ENCODE measurements at regions not wholly inside any gene's neighbourhood (a gene's known extent, or its start where the extent isn't known, plus 50 kb on each side); places are given as distances from the start of the nearest gene placed in this dataset.
"Not testable (repeated sequence)": the region's sequence is repeated elsewhere in the genome, so short reads cannot be mapped to it uniquely, and the experiment has no call there.

- DNase-seq (ENCODE audit: low read depth in 4 of 4, low spot score in 2 of 4): no peak
These were observed 282.1 kb downstream of the SHOX start for GRCh38 chrX:912677-913076.

GRCh38 chrX:909068-909467 is 278.5 kb downstream of the SHOX start:
- DNase-seq (ENCODE audit: low read depth in 4 of 4, low spot score in 2 of 4): not testable (repeated sequence)

GRCh38 chrX:906586-906985 is 276.0 kb downstream of the SHOX start:
- DNase-seq (ENCODE audit: low read depth in 4 of 4, low spot score in 2 of 4): no peak

GRCh38 chrX:905848-906566 is 275.4 kb downstream of the SHOX start:
- no peak for DNase-seq (ENCODE audit: low read depth in 4 of 4, low spot score in 2 of 4)

- no peak for DNase-seq (ENCODE audit: low read depth in 4 of 4, low spot score in 2 of 4)
These were observed 272.5 kb downstream of the SHOX start for GRCh38 chrX:903116-903515.

GRCh38 chrX:896256-896655 is 265.7 kb downstream of the SHOX start:
- DNase-seq (ENCODE audit: low read depth in 4 of 4, low spot score in 2 of 4): no peak

GRCh38 chrX:889966-890651 is 259.5 kb downstream of the SHOX start:
- DNase-seq (ENCODE audit: low read depth in 4 of 4, low spot score in 2 of 4): no peak

- DNase-seq (ENCODE audit: low read depth in 4 of 4, low spot score in 2 of 4): not testable (repeated sequence)
These were observed 257.1 kb downstream of the SHOX start for GRCh38 chrX:887724-888123.

GRCh38 chrX:883588-883987 is 253.0 kb downstream of the SHOX start:
- no peak for DNase-seq (ENCODE audit: low read depth in 4 of 4, low spot score in 2 of 4)

GRCh38 chrX:879756-880698 is 249.4 kb downstream of the SHOX start:
- not testable (repeated sequence) for DNase-seq (ENCODE audit: low read depth in 4 of 4, low spot score in 2 of 4)

- DNase-seq (ENCODE audit: low read depth in 4 of 4, low spot score in 2 of 4): no peak
These were observed 243.5 kb downstream of the SHOX start for GRCh38 chrX:874061-874460.

GRCh38 chrX:873016-873415 is 242.4 kb downstream of the SHOX start:
- DNase-seq (ENCODE audit: low read depth in 4 of 4, low spot score in 2 of 4): no peak

- DNase-seq (ENCODE audit: low read depth in 4 of 4, low spot score in 2 of 4): no peak
These were observed 241.5 kb downstream of the SHOX start for GRCh38 chrX:872090-872489.

- DNase-seq (ENCODE audit: low read depth in 4 of 4, low spot score in 2 of 4): no peak
These were observed 241.0 kb downstream of the SHOX start for GRCh38 chrX:871626-872025.

GRCh38 chrX:867966-868647 is 237.5 kb downstream of the SHOX start:
- DNase-seq (ENCODE audit: low read depth in 4 of 4, low spot score in 2 of 4): no peak

GRCh38 chrX:867502-867901 is 236.9 kb downstream of the SHOX start:
- no peak for DNase-seq (ENCODE audit: low read depth in 4 of 4, low spot score in 2 of 4)

GRCh38 chrX:866441-866990 is 235.9 kb downstream of the SHOX start:
- no peak for DNase-seq (ENCODE audit: low read depth in 4 of 4, low spot score in 2 of 4)

- DNase-seq (ENCODE audit: low read depth in 4 of 4, low spot score in 2 of 4): no peak
These were observed 234.8 kb downstream of the SHOX start for GRCh38 chrX:865422-865821.

GRCh38 chrX:861921-862320 is 231.3 kb downstream of the SHOX start:
- no peak for DNase-seq (ENCODE audit: low read depth in 4 of 4, low spot score in 2 of 4)

- DNase-seq (ENCODE audit: low read depth in 4 of 4, low spot score in 2 of 4): no peak
These were observed 230.8 kb downstream of the SHOX start for GRCh38 chrX:861340-861890.
